Stomach (tissue), 4 donors: ENCODE measurements at regions not wholly inside any gene's neighbourhood (a gene's known extent, or its start where the extent isn't known, plus 50 kb on each side); places are given as distances from the start of the nearest gene placed in this dataset.

ENCODE experiments used
- POLR2AphosphoS5 ChIP-seq, 3 donors: sonication (generic); formaldehyde crosslinking; IDR thresholded peaks; one replicate each; pipeline ENCODE4 v1.6.1; 2016; ENCODE audit warnings: antibody characterized with exemption in 3 of 3
- TF ChIP-seq, protein P1 (sequence below), 7 experiments: fragments of 450-650 bp in 4 of 7; fragments of 200-600 bp in 3 of 7; sonication (generic) in 3 of 7; IDR thresholded peaks; one replicate each; pipeline ENCODE4 v1.5.1; 2016 to 2019; ENCODE audit warnings: antibody characterized with exemption in 7 of 7, control low read depth in 2 of 7, mild to moderate bottlenecking in 1 of 7

DNA sequence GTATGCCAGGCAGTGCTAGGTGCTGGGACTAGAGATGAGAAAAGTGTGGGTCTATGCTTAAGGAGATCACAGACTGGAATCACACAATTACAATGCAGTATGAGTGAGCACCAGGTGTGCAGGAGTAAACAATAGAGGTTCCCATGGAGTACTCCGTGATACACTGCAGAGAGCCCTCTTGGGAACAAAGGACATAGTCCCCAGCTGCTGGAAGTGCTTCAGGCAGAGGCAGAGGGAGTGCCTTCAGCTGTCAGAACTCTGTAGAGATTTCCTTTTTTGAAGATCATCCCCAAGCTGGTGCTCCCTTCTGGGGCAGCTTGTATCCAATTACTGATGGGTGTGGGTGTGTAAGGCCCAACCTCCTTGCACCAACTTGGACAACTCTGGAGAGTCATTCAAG is 143.5 kb upstream of the PLET1 start:
- TF ChIP-seq, protein P1, sequence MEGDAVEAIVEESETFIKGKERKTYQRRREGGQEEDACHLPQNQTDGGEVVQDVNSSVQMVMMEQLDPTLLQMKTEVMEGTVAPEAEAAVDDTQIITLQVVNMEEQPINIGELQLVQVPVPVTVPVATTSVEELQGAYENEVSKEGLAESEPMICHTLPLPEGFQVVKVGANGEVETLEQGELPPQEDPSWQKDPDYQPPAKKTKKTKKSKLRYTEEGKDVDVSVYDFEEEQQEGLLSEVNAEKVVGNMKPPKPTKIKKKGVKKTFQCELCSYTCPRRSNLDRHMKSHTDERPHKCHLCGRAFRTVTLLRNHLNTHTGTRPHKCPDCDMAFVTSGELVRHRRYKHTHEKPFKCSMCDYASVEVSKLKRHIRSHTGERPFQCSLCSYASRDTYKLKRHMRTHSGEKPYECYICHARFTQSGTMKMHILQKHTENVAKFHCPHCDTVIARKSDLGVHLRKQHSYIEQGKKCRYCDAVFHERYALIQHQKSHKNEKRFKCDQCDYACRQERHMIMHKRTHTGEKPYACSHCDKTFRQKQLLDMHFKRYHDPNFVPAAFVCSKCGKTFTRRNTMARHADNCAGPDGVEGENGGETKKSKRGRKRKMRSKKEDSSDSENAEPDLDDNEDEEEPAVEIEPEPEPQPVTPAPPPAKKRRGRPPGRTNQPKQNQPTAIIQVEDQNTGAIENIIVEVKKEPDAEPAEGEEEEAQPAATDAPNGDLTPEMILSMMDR (IDR thresholded peaks at IDR 0.05), result no peak
- TF ChIP-seq POLR2AphosphoS5 (IDR thresholded peaks at IDR 0.05), result no peak
